ENCODE measurements at regions not wholly inside any gene's neighbourhood (a gene's known extent, or its start where the extent isn't known, plus 50 kb on each side); places are given as distances from the start of the nearest gene placed in this dataset.

DNA sequence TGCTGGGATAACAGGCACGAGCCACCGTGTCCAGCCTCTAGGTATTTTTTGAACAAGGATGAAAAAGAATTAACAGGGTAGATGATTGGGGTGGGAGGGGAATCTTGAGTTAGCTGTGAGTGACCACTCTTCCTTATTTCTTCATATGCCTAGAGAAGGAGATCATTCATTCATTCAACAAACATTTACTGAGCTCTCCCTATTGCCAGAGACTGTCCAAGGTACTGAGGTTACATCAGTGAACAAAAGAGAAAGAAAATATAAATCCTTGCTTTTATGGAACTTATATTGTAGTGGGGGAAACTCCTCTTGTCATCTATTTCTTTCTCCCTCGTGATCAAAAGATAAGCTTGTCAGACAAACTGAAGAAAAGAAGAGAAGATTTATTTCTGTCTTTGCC lies 62.9 kb downstream of the S1PR1 start:
- DNase-seq (ENCODE audit: low read depth) = no peak
- TF ChIP-seq CTCF (IDR thresholded peaks at IDR 0.05; ENCODE audit: control insufficient read depth, insufficient read depth, low read depth, low read length, missing control alignments) = no peak
- no peak overlapping the region for H3K4me3 ChIP-seq (ENCODE audit: control insufficient read depth, low read depth, low read length)

- no peak for DNase-seq (ENCODE audit: low read depth)
- H3K4me3 ChIP-seq (ENCODE audit: control insufficient read depth, low read depth, low read length) = no peak overlapping the region
- TF ChIP-seq CTCF (IDR thresholded peaks at IDR 0.05; ENCODE audit: control insufficient read depth, insufficient read depth, low read depth, low read length, missing control alignments) = no peak
Measured at GRCh38 chr1:101300916-101301315, 64.1 kb downstream of the S1PR1 start.

GRCh38 chr1:101301446-101302057 lies 64.7 kb downstream of the S1PR1 start:
- H3K4me3 ChIP-seq (ENCODE audit: control insufficient read depth, low read depth, low read length) = no peak overlapping the region
- no peak for DNase-seq (ENCODE audit: low read depth)
- TF ChIP-seq CTCF (IDR thresholded peaks at IDR 0.05; ENCODE audit: control insufficient read depth, insufficient read depth, low read depth, low read length, missing control alignments) = no peak

DNA sequence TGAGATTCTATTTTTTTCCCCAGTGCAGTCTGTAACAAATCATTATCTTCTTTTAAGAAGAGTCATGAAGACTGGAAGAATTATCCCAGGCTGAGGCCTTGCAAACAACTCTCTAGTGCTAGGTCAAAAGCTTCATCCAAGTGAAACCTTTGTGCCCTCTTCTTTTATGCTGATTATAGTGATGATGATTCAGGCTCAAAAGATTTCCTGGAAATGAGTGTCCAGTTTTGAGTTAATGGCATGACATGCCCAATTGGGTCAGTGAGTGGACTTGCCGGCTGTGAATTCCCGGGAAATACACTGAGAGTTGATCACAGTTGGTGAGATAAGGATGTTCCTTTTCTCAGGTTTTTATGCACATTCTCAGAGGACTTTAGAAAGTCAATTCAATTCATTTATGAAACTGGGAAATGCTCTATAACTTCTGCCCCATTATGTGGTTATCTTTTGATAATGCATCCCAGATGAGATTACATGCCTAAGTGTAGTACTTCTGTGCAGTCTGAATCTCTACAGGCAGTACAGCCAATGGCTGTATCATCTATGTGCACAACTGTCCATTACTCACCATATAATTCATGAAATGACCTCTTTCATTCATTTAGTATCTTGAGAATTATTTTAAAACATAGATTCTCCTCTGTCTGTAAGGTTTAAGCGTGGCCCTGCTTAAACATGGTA lies 66.2 kb downstream of the S1PR1 start:
- no peak for TF ChIP-seq CTCF (IDR thresholded peaks at IDR 0.05; ENCODE audit: control insufficient read depth, insufficient read depth, low read depth, low read length, missing control alignments)
- H3K4me3 ChIP-seq (ENCODE audit: control insufficient read depth, low read depth, low read length) = no peak overlapping the region
- no peak for DNase-seq (ENCODE audit: low read depth)

DNA sequence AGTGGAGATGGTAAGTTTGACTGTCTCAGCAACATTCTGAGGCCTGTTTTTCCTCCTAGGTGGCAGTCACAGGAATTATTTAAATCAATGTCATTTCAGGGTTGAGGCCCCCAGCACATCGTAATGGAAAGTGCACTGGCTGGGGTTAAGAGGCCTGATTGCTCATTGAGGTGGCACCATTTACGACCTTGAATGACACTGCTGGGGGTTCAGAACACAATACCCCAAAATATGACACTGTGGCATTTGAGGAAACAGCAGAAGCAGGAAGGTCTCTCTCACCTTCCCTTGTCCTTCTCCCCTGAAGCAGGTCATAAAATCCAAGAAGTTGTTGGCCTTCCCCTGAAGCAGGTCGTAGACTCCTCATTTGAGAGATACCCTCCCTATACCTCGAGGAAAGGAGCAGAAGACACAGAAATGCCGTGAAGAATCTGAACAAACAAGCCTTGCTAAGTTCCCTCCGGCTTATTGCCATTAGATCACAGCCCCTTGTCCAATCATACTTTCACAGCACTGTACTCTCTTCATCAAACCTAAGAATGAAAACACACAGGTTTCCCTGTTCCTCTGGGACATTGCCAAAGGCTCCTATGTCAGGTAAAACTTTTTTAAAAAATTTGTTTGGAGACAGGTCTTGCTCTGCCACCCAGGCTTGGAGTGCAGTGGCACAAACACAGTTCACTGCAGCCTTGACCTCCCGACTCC lies 71.3 kb downstream of the S1PR1 start:
- no peak for DNase-seq (ENCODE audit: low read depth)
- H3K4me3 ChIP-seq (ENCODE audit: control insufficient read depth, low read depth, low read length) = no peak overlapping the region
- TF ChIP-seq CTCF (IDR thresholded peaks at IDR 0.05; ENCODE audit: control insufficient read depth, insufficient read depth, low read depth, low read length, missing control alignments) = no peak

- no peak for DNase-seq (ENCODE audit: low read depth)
- no peak for TF ChIP-seq CTCF (IDR thresholded peaks at IDR 0.05; ENCODE audit: control insufficient read depth, insufficient read depth, low read depth, low read length, missing control alignments)
- H3K4me3 ChIP-seq (ENCODE audit: control insufficient read depth, low read depth, low read length) = no peak overlapping the region
Measured at GRCh38 chr1:101308935-101309333, 72.1 kb downstream of the S1PR1 start.

All from AG09309 (cell line).